Glutamatergic neuron (in vitro differentiated cells): ENCODE measurements at regions not wholly inside any gene's neighbourhood (a gene's known extent, or its start where the extent isn't known, plus 50 kb on each side); places are given as distances from the start of the nearest gene placed in this dataset.

Experiments used
- DNase-seq: peaks from one replicate; pipeline ENCODE4 v3.0.0; 2022
- H3K27ac Mint-ChIP-seq: one replicate; pipeline ENCODE4 v1.8.0; 2020; ENCODE audit warnings: mild to moderate bottlenecking, mixed read lengths, inconsistent platforms; ENCODE audit not compliant: unreplicated experiment
- H3K27me3 Mint-ChIP-seq: one replicate; pipeline ENCODE4 v1.8.0; 2020; ENCODE audit warnings: mild to moderate bottlenecking, moderate library complexity, mixed read lengths, inconsistent platforms; ENCODE audit not compliant: unreplicated experiment
- H3K36me3 Mint-ChIP-seq: one replicate; pipeline ENCODE4 v1.8.0; 2020; ENCODE audit warnings: mild to moderate bottlenecking, mixed read lengths, inconsistent platforms; ENCODE audit not compliant: unreplicated experiment
- H3K4me1 Mint-ChIP-seq: one replicate; pipeline ENCODE4 v1.8.0; 2020; ENCODE audit warnings: mild to moderate bottlenecking, low read depth, mixed read lengths, inconsistent platforms; ENCODE audit not compliant: unreplicated experiment
- H3K4me3 Mint-ChIP-seq: one replicate; pipeline ENCODE4 v1.8.0; 2020; ENCODE audit warnings: mild to moderate bottlenecking, mixed read lengths, inconsistent platforms; ENCODE audit not compliant: unreplicated experiment
- H3K9me3 Mint-ChIP-seq: one replicate; pipeline ENCODE4 v1.8.0; 2020; ENCODE audit warnings: mild to moderate bottlenecking, moderate library complexity, mixed read lengths, inconsistent platforms; ENCODE audit not compliant: unreplicated experiment
- TF ChIP-seq, protein P1 (sequence below): fragments of 200-600 bp; sonication (generic); IDR thresholded peaks from one replicate; pipeline ENCODE4 v1.5.0; 2021; ENCODE audit not compliant: partially characterized antibody, unreplicated experiment

DNA sequence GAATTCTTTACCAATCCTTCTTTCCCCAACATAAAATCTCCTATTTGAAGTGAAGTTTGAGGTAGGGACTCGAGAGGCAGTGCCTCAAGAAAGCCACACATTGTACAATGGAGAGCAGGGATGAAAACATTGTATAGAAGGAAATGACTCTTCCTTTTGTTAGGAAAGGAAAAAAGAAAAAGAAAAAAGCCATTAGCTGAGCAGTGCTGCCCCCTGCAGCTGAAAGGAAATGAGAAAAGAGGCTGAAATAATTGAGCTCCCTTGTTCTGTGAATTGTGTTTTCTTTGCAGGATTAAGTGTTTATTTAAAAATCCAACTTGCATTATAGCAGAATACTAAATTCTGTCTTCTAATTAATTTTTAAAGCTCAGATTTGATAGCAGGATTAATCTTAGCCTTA is 162.9 kb upstream of the SASH1 start:
- Mint-ChIP-seq H3K9me3 (peaks cover 7% of the 10 kb centered on the region), H3K27ac (no peak overlapping the region), H3K27me3 (no peaks in the 10 kb centered on the region), H3K4me3 (no peak overlapping the region), H3K4me1 (peaks cover 9% of the 10 kb centered on the region), H3K36me3 (peaks cover 5% of the 10 kb centered on the region)
- TF ChIP-seq, protein P1, sequence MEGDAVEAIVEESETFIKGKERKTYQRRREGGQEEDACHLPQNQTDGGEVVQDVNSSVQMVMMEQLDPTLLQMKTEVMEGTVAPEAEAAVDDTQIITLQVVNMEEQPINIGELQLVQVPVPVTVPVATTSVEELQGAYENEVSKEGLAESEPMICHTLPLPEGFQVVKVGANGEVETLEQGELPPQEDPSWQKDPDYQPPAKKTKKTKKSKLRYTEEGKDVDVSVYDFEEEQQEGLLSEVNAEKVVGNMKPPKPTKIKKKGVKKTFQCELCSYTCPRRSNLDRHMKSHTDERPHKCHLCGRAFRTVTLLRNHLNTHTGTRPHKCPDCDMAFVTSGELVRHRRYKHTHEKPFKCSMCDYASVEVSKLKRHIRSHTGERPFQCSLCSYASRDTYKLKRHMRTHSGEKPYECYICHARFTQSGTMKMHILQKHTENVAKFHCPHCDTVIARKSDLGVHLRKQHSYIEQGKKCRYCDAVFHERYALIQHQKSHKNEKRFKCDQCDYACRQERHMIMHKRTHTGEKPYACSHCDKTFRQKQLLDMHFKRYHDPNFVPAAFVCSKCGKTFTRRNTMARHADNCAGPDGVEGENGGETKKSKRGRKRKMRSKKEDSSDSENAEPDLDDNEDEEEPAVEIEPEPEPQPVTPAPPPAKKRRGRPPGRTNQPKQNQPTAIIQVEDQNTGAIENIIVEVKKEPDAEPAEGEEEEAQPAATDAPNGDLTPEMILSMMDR, result peak; percentile 16
- DNase-seq, result no peak

DNA sequence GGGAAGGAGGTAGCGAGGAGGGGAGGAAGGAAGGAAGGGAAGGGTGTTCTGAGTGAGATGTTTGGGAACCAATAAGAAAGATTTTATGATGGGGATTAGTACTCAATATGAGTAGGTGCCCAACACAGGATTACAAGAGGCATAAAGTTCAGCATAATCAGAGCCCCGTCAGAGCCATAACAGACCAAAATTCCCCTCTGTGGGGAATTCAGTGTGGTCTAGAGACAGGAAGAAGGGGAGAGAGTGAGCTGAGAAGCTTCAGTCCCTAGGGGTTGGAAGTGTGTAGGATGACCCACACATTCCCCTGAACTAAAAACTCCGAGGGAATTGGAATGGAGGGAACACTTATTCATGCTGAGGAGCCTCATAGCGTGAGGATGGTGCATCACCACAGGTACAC is 160.3 kb upstream of the SASH1 start:
- no peak for DNase-seq
- TF ChIP-seq, protein P1, result no peak
- Mint-ChIP-seq H3K36me3 (peaks cover 5% of the 10 kb centered on the region), H3K27ac (no peak overlapping the region), H3K27me3 (no peaks in the 10 kb centered on the region), H3K9me3 (peaks cover 2% of the 10 kb centered on the region), H3K4me1 (no peaks in the 10 kb centered on the region), H3K4me3 (no peak overlapping the region)

DNA sequence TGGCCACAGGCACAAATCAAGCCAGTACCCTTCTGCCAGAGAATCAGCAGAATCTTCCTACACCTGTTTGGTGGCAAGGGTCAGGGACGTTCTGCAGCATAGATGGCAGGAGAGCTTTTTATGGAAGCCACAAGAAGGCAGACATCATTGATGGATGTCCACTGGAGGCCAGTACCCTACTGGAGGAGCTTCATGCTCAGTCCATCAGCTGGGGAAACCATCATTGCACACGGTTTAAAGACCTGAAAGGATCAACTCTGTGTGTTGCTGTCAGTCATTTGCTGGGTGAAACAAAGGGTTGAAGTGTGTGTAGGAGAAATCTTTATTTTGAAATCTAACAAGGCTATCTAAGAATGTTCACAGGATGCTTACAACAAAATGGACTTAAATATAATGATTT is 158.9 kb upstream of the SASH1 start:
- no peak overlapping the region for H3K4me3 Mint-ChIP-seq
- no peak for DNase-seq
- no peaks in the 10 kb centered on the region for H3K27me3 Mint-ChIP-seq
- TF ChIP-seq, protein P1, result no peak
- peaks cover 5% of the 10 kb centered on the region for H3K36me3 Mint-ChIP-seq
- H3K4me1 Mint-ChIP-seq, result no peaks in the 10 kb centered on the region
- H3K9me3 Mint-ChIP-seq, result no peaks in the 10 kb centered on the region
- H3K27ac Mint-ChIP-seq, result no peak overlapping the region

DNA sequence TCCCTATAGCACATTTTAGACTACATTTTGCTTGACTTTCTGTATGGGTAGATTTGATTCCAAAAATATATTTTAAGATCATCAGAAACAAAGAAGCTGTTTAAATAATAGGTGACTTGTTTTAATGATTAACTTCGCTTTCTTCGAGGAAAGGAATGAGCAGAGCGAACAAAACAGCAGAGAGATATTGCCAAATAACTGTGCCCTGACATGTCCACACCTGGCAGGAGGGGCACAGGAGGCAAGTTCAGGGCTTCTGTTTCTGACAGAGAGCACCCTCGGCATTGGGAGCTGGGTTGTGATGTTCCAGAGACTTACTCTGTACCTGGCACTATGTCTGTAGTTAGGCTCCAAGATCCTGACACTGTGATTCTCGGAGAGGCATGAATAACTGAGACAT is 155.7 kb upstream of the SASH1 start:
- Mint-ChIP-seq H3K27me3 (no peaks in the 10 kb centered on the region), H3K36me3 (peaks cover 2% of the 10 kb centered on the region), H3K27ac (no peak overlapping the region), H3K4me1 (no peaks in the 10 kb centered on the region), H3K4me3 (no peak overlapping the region), H3K9me3 (no peaks in the 10 kb centered on the region)
- DNase-seq, result no peak
- TF ChIP-seq, protein P1, result no peak

DNA sequence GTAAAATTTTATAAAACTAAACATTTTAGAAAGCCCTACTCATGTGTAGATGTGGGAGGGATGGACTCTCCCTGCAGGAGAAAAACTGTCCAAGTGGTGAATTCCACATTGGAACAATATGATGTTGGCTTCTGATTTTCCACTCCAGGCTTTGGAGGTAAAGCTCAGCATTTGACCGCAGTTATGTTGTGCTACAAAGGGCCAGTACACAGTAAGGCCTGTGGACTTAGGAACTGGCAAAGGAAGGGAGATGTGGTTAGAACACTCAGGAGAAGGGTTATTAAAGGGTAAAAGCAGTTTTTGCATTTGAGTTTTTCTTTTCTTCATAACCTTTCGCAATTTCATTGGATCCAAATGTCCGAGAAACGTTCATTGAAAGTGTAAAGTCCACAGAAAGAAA is 150.3 kb upstream of the SASH1 start:
- Mint-ChIP-seq H3K36me3 (no peaks in the 10 kb centered on the region), H3K27me3 (peaks cover 2% of the 10 kb centered on the region), H3K27ac (no peak overlapping the region), H3K4me3 (no peak overlapping the region), H3K4me1 (peaks cover 6% of the 10 kb centered on the region), H3K9me3 (no peaks in the 10 kb centered on the region)
- no peak for DNase-seq
- TF ChIP-seq, protein P1, result no peak
